ENCODE measurements at regions not wholly inside any gene's neighbourhood (a gene's known extent, or its start where the extent isn't known, plus 50 kb on each side); places are given as distances from the start of the nearest gene placed in this dataset.

DNA sequence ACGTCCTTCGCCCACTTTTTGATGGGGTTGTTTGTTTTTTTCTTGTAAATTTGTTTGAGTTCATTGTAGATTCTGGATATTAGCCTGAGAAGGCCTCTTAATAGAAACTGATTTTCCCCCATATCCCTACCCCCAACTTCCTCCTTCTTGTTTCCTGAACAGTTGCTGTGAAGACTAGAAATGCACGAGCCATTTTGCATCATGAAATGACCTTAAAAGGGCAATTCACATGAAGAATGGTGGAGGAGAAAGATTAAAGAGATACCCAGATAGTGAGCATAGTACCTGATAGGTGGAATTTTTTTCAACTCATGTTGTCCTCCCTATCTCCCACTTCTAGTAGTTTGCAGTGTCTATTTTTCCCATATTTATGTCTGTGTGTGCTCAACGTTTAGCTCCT, 55.2 kb upstream of the KCNH8 start:
- H3K36me3 ChIP-seq (ENCODE audit: insufficient read depth, low read length), result no peaks in the 10 kb centered on the region
- 0 out of 2 replicates have a peak, but pooled peaks cover 3% of the 10 kb centered on the region for H3K9me3 ChIP-seq (ENCODE audit: control insufficient read depth, insufficient read depth, low read length)
- H3K9ac ChIP-seq (ENCODE audit: low read depth, low read length), result no peak overlapping the region
- no peaks in the 10 kb centered on the region for H3K4me1 ChIP-seq (ENCODE audit: insufficient read depth, low read length)

GRCh38 chr3:19077388-19077787, 70.9 kb upstream of the KCNH8 start:
- no peaks in the 10 kb centered on the region for H3K36me3 ChIP-seq (ENCODE audit: insufficient read depth, low read length)
- H3K4me1 ChIP-seq (ENCODE audit: insufficient read depth, low read length), result peaks cover 24% of the 10 kb centered on the region
- no peaks in the 10 kb centered on the region for H3K9me3 ChIP-seq (ENCODE audit: control insufficient read depth, insufficient read depth, low read length)
- H3K9ac ChIP-seq (ENCODE audit: low read depth, low read length), result no peak overlapping the region

- no peak overlapping the region for H3K9ac ChIP-seq (ENCODE audit: low read depth, low read length)
- peaks cover 24% of the 10 kb centered on the region for H3K4me1 ChIP-seq (ENCODE audit: insufficient read depth, low read length)
- H3K36me3 ChIP-seq (ENCODE audit: insufficient read depth, low read length), result no peaks in the 10 kb centered on the region
- no peaks in the 10 kb centered on the region for H3K9me3 ChIP-seq (ENCODE audit: control insufficient read depth, insufficient read depth, low read length)
Measured at GRCh38 chr3:19075037-19075436, 73.3 kb upstream of the KCNH8 start.

- Histone ChIP-seq H3K4me1 (ENCODE audit: insufficient read depth, low read length) (peaks cover 24% of the 10 kb centered on the region), H3K9ac (ENCODE audit: low read depth, low read length) (no peak overlapping the region), H3K9me3 (ENCODE audit: control insufficient read depth, insufficient read depth, low read length) (0 out of 2 replicates have a peak, but pooled peaks cover under 1% of the 10 kb centered on the region)
Measured at GRCh38 chr3:19074257-19074900, 73.9 kb upstream of the KCNH8 start.

DNA sequence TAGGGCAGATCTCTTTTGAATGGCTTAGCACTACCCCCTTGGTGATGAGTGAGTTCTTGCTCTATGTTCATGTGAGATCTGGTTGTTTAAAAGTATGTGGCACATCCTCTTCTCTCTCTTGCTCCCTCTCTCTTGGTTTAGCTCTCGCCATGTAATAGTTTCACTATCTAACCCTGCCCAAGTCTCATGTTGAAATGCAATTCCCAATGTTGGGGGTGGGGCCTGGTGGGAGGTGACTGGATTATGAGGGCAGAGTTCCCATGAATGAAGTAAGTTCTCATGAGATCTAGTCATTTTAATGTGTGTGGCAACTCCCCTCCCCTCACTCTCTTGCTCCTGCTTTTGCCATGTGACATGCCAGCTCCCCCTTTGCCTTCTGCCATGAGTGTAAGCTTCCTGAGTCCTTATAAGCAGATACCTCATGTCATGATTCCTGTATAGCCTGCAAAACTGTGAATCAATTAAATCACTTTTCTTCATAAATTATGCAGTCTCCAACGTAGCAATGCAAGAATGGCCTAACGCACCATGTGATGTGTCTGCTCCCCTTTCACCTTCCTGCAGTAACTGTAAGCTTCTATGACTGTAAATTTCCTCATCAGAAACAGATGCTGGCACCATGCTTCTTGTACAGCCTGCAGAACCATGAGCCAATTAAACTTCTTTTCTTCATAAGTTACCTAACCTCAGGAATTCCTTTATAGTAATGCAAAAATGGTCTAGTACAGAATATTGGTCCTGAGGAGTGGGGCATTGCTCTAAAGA, 74.8 kb upstream of the KCNH8 start:
- Histone ChIP-seq H3K9ac (ENCODE audit: low read depth, low read length) (no peak overlapping the region), H3K4me1 (ENCODE audit: insufficient read depth, low read length) (peaks cover 24% of the 10 kb centered on the region), H3K36me3 (ENCODE audit: insufficient read depth, low read length) (0 out of 2 replicates have a peak, but pooled peaks cover 3% of the 10 kb centered on the region), H3K9me3 (ENCODE audit: control insufficient read depth, insufficient read depth, low read length) (peaks cover 6% of the 10 kb centered on the region; the same call in 1 of the 2 replicates)

More at GRCh38 chr3:19074257-19074900, 73.9 kb upstream of the KCNH8 start:
- 0 out of 2 replicates have a peak, but pooled peaks cover 3% of the 10 kb centered on the region for H3K36me3 ChIP-seq (ENCODE audit: insufficient read depth, low read length)

DNA sequence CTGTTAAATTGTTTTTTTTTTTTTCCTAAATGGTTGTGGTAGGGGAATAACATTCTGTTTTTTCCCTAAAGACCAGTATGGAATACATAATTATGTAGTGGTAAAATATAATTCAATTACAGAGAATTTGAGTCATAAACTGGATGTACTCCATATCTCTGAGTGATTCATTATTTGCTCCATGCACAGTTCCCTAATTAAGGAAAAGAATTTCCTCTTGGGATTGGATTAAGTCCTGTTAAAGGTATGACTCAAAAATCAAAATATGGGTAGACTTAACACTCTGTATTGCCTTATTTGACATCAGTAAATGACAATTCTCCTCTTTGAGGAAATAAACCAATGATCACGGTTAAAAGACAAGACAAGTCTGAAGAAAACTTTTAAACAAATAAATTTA, 78.0 kb upstream of the KCNH8 start:
- Histone ChIP-seq H3K9me3 (ENCODE audit: control insufficient read depth, insufficient read depth, low read length) (peaks cover 6% of the 10 kb centered on the region; the same call in 1 of the 2 replicates), H3K4me1 (ENCODE audit: insufficient read depth, low read length) (peaks cover 21% of the 10 kb centered on the region), H3K36me3 (ENCODE audit: insufficient read depth, low read length) (0 out of 2 replicates have a peak, but pooled peaks cover 3% of the 10 kb centered on the region), H3K9ac (ENCODE audit: low read depth, low read length) (no peak overlapping the region)

DNA sequence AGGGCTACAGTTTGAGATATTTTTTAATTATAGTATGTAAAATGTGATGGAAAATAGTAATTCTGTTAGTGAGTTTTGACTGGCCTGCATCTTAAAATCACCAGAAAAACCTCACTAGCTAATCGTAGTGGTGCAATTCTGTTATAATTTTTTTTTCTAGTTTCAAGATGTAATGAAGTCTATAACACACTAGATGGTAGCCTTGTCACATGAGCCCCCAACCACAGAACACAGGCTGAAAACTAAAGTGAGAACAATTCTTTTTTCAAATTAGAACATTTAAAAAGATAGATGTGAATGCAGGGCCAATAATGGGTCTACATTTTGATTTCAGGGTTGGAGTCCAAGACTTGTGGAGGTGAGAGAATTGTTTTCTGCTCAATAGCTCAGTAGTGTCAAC, 83.3 kb upstream of the KCNH8 start:
- no peaks in the 10 kb centered on the region for H3K4me1 ChIP-seq (ENCODE audit: insufficient read depth, low read length)
- H3K36me3 ChIP-seq (ENCODE audit: insufficient read depth, low read length), result 0 out of 2 replicates have a peak, but pooled peaks cover 3% of the 10 kb centered on the region
- no peak overlapping the region for H3K9ac ChIP-seq (ENCODE audit: low read depth, low read length)
- H3K9me3 ChIP-seq (ENCODE audit: control insufficient read depth, insufficient read depth, low read length), result peaks cover 6% of the 10 kb centered on the region; the same call in 1 of the 2 replicates

DNA sequence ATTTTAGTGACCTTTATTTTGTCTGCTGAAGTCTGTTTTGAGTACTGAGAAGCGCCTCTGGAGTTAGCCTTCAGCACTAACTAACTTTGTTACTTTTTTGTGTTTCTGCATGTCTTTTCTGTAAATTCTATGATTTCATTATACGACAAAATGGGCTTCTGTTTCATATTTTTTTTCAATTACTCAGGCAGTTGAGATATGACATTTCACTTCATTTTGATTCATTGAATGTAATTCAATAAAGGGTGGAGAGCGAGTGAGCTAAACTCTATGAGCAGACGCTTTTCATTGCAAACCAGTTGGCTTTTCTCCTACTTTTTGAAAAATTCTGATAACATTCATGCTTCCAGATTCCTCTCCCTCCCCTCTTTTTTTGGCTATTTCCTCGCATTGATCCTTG, 84.4 kb upstream of the KCNH8 start:
- Histone ChIP-seq H3K9me3 (ENCODE audit: control insufficient read depth, insufficient read depth, low read length) (peaks cover 3% of the 10 kb centered on the region; the same call in 1 of the 2 replicates), H3K36me3 (ENCODE audit: insufficient read depth, low read length) (no peaks in the 10 kb centered on the region), H3K4me1 (ENCODE audit: insufficient read depth, low read length) (no peaks in the 10 kb centered on the region), H3K9ac (ENCODE audit: low read depth, low read length) (no peak overlapping the region)

- H3K36me3 ChIP-seq (ENCODE audit: insufficient read depth, low read length), result no peaks in the 10 kb centered on the region
- H3K9me3 ChIP-seq (ENCODE audit: control insufficient read depth, insufficient read depth, low read length), result no peaks in the 10 kb centered on the region
- peaks cover 6% of the 10 kb centered on the region; the same call in 1 of the 2 replicates for H3K4me1 ChIP-seq (ENCODE audit: insufficient read depth, low read length)
- H3K9ac ChIP-seq (ENCODE audit: low read depth, low read length), result no peak overlapping the region
Measured at GRCh38 chr3:19060404-19060803, 87.9 kb upstream of the KCNH8 start.

DNA sequence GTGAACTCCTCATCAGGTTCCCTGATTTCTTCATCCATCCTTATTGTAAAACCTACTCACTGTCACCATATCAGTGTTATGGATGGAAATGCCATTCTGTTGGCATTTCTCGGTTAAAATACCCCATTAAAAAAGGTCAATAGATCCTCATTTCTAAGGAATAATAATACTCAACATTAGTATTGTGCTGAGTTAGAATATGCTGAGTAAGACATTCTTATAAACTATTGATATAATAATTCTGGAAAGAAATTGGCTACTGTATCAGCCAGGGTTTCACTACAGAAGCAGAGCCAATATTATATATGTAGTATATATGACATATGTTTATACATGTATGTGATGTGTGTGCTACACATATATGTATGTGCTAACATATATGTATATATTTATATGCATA, 95.4 kb upstream of the KCNH8 start:
- no peak overlapping the region for H3K9ac ChIP-seq (ENCODE audit: low read depth, low read length)
- H3K36me3 ChIP-seq (ENCODE audit: insufficient read depth, low read length), result no peaks in the 10 kb centered on the region
- H3K9me3 ChIP-seq (ENCODE audit: control insufficient read depth, insufficient read depth, low read length), result no peaks in the 10 kb centered on the region
- peaks cover 6% of the 10 kb centered on the region; the same call in 1 of the 2 replicates for H3K4me1 ChIP-seq (ENCODE audit: insufficient read depth, low read length)

GRCh38 chr3:19046440-19046839, 101.9 kb upstream of the KCNH8 start:
- Histone ChIP-seq H3K9me3 (ENCODE audit: control insufficient read depth, insufficient read depth, low read length) (no peaks in the 10 kb centered on the region), H3K9ac (ENCODE audit: low read depth, low read length) (no peak overlapping the region)

DNA sequence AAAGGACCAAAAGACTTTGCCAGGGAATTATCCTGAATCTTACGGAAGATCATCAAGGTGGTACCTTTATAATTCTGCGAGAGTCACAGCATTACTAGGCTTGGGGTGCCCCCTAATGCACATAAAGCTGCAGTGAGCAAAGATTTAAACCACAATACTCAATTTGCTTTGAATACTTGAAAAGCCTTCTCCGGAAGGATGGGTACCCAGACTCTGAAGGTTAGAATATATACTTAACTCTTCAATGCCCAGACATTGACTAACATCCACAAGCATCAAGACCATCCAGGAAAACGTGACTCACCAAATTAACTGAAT, 117.8 kb upstream of the KCNH8 start:
- Histone ChIP-seq H3K9me3 (ENCODE audit: control insufficient read depth, insufficient read depth, low read length) (no peaks in the 10 kb centered on the region), H3K4me1 (ENCODE audit: insufficient read depth, low read length) (no peaks in the 10 kb centered on the region), H3K36me3 (ENCODE audit: insufficient read depth, low read length) (no peaks in the 10 kb centered on the region), H3K9ac (ENCODE audit: low read depth, low read length) (no peak overlapping the region)

More at GRCh38 chr3:19046440-19046839, 101.9 kb upstream of the KCNH8 start:
- Histone ChIP-seq H3K4me1 (ENCODE audit: insufficient read depth, low read length) (no peaks in the 10 kb centered on the region), H3K36me3 (ENCODE audit: insufficient read depth, low read length) (no peaks in the 10 kb centered on the region)

DNA sequence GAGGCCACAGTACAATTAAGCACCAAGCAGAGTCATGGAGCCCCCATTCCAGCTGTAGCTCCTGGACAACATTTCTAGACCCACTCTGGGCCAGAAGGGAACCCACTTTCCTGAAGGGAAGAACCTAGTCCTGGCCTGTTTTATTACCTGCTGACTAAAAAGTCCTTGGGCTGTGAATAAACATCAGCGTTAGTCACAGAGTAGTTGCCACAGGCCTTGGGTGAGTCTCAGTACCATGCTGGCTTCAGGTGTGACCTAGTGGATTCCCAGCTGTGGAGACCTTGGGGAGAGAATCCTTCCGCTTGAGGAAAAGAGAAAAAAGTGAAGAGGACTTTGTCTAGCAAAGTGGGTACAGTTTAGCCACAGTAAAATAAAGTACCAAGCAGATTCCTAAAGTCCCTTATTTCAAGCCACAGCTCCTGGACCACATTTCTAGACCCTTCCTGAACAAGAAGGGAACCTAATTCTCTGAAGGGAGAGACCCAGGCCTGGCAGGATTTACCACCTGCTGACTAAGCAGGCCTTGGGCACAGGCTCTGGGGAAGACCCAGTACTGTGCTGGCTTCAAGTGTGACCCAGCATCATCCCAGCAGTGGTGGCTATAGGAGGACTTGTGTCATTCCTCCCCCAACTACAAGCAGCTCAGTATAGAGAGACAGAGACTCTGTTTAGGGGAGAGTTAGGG, 118.3 kb upstream of the KCNH8 start:
- no peaks in the 10 kb centered on the region for H3K4me1 ChIP-seq (ENCODE audit: insufficient read depth, low read length)
- H3K36me3 ChIP-seq (ENCODE audit: insufficient read depth, low read length), result no peaks in the 10 kb centered on the region
- H3K9ac ChIP-seq (ENCODE audit: low read depth, low read length), result no peak overlapping the region
- H3K9me3 ChIP-seq (ENCODE audit: control insufficient read depth, insufficient read depth, low read length), result no peaks in the 10 kb centered on the region

DNA sequence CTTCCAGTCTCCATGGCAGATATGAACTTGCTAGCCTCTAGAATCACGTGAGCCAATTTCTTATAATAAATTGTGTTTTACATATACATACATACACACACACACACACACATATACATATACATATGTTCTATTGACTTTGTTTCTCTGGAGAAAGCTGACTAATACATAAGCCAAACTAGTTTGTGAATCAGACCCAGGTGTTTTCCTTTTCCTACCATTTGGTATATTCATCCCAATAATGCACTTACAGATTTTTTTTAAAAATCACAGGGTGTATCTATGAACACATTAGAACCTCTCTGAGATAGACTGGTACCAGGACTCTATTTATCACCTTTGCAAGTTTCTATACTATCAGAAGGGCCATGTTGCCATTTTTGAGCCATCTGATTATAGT, 122.9 kb upstream of the KCNH8 start:
- Histone ChIP-seq H3K9ac (ENCODE audit: low read depth, low read length) (no peak overlapping the region), H3K4me1 (ENCODE audit: insufficient read depth, low read length) (no peaks in the 10 kb centered on the region), H3K36me3 (ENCODE audit: insufficient read depth, low read length) (no peaks in the 10 kb centered on the region), H3K9me3 (ENCODE audit: control insufficient read depth, insufficient read depth, low read length) (no peaks in the 10 kb centered on the region)
